A549 (cell line): ENCODE measurements at regions not wholly inside any gene's neighbourhood (a gene's known extent, or its start where the extent isn't known, plus 50 kb on each side); places are given as distances from the start of the nearest gene placed in this dataset.
"Not testable (repeated sequence)": the region's sequence is repeated elsewhere in the genome, so short reads cannot be mapped to it uniquely, and the experiment has no call there.

ENCODE experiments used
- EP300 ChIP-seq, 2 experiments: fragments of >200 bp; sonication (Bioruptor Twin); formaldehyde crosslinking; IDR thresholded peaks; 2 replicates in 1 of 2; 3 replicates in 1 of 2; pipeline ENCODE4 v1.6.1; 2016 to 2017
- JUN ChIP-seq, 2 experiments: fragments of >200 bp; sonication (Bioruptor Twin); formaldehyde crosslinking; IDR thresholded peaks; 2 replicates in 1 of 2; 3 replicates in 1 of 2; pipeline ENCODE4 v1.6.1; 2016 to 2017
- MYC ChIP-seq: IDR thresholded peaks from 2 replicates; pipeline ENCODE4 v1.6.1; 2012; ENCODE audit warnings: mild to moderate bottlenecking, inconsistent platforms, low read length, improper control_type of control experiment, borderline replicate concordance
- POLR2A ChIP-seq: IDR thresholded peaks from 2 replicates; pipeline ENCODE4 v1.6.1; 2012; ENCODE audit warnings: mild to moderate bottlenecking, low read length
- RFX5 ChIP-seq: fragments of 450-650 bp; IDR thresholded peaks from 2 replicates; pipeline ENCODE4 v1.7.1; 2014; ENCODE audit warnings: antibody characterized with exemption, mild to moderate bottlenecking, moderate library complexity
- USF2 ChIP-seq: fragments of 450-650 bp; IDR thresholded peaks from 2 replicates; pipeline ENCODE4 v1.6.1; 2014; ENCODE audit warnings: antibody characterized with exemption

- not testable (repeated sequence) for TF ChIP-seq POLR2A; EP300 (IDR thresholded peaks at IDR 0.05); RFX5; MYC; USF2; JUN (IDR thresholded peaks at IDR 0.05)
Observed at GRCh38 chr2:236645141-236645540, 75.5 kb downstream of the ACKR3 start.
